WTC11 (cell line): ENCODE measurements at regions not wholly inside any gene's neighbourhood (a gene's known extent, or its start where the extent isn't known, plus 50 kb on each side); places are given as distances from the start of the nearest gene placed in this dataset.

ENCODE experiments used
- ESRRA ChIP-seq: sonication (generic); formaldehyde crosslinking; IDR thresholded peaks from 2 replicates; pipeline ENCODE4 v1.8.1; 2022; ENCODE audit warnings: mild to moderate bottlenecking, missing genetic modification reagents, borderline replicate concordance
- IRF1 ChIP-seq: sonication (generic); formaldehyde crosslinking; IDR thresholded peaks from 2 replicates; pipeline ENCODE4 v1.8.0; 2023; ENCODE audit warnings: missing genetic modification reagents
- SP1 ChIP-seq: sonication (generic); formaldehyde crosslinking; conservative IDR thresholded peaks from 2 replicates; pipeline ENCODE4 v1.8.1; 2022; ENCODE audit warnings: missing genetic modification reagents
- STAT6 ChIP-seq: sonication (generic); formaldehyde crosslinking; conservative IDR thresholded peaks from 2 replicates; pipeline ENCODE4 v1.8.1; 2023; ENCODE audit warnings: mild to moderate bottlenecking, low read depth, missing genetic modification reagents, moderate library complexity
- TF ChIP-seq, protein P1 (sequence below): fragments of 200-600 bp; IDR thresholded peaks from 2 replicates; pipeline ENCODE4 v1.8.0; 2022; ENCODE audit warnings: antibody characterized with exemption

DNA sequence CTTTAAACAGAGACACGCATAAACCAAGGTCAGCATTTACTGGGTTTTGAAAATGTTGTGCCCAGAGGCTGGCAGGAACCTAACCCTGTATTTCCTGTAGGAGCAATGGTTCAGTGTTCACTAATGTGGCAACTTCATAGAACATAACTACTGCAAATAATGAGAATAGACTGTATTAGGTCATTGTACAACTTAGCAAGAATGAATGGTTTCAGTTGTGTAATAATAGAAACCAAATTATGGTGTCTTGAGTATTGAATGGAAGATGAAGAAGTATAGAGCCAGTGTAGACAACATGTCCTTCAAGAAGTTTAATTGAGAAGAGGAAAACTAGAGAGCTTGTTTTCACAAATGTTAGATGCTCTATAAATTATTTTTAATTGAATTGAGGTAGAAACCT, 172.5 kb downstream of the BUB3 start:
- TF ChIP-seq STAT6 (CRISPR knock-in tag) (no peak), IRF1 (CRISPR knock-in tag) (no peak), SP1 (CRISPR knock-in tag) (no peak), ESRRA (no peak)
- TF ChIP-seq, protein P1, sequence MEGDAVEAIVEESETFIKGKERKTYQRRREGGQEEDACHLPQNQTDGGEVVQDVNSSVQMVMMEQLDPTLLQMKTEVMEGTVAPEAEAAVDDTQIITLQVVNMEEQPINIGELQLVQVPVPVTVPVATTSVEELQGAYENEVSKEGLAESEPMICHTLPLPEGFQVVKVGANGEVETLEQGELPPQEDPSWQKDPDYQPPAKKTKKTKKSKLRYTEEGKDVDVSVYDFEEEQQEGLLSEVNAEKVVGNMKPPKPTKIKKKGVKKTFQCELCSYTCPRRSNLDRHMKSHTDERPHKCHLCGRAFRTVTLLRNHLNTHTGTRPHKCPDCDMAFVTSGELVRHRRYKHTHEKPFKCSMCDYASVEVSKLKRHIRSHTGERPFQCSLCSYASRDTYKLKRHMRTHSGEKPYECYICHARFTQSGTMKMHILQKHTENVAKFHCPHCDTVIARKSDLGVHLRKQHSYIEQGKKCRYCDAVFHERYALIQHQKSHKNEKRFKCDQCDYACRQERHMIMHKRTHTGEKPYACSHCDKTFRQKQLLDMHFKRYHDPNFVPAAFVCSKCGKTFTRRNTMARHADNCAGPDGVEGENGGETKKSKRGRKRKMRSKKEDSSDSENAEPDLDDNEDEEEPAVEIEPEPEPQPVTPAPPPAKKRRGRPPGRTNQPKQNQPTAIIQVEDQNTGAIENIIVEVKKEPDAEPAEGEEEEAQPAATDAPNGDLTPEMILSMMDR = no peak
